Endothelial cell of umbilical vein (primary cell): ENCODE measurements at regions not wholly inside any gene's neighbourhood (a gene's known extent, or its start where the extent isn't known, plus 50 kb on each side); places are given as distances from the start of the nearest gene placed in this dataset.
"Not testable (repeated sequence)": the region's sequence is repeated elsewhere in the genome, so short reads cannot be mapped to it uniquely, and the experiment has no call there.

Source experiments
- FOS ChIP-seq: IDR thresholded peaks from 2 replicates; pipeline ENCODE4 v1.6.1; 2011; ENCODE audit warnings: mild to moderate bottlenecking, low read length, moderate library complexity, borderline replicate concordance; ENCODE audit not compliant: insufficient read depth
- TF ChIP-seq, protein P1 (sequence below), 2 donors: IDR thresholded peaks; 1 replicate in 1 of 2; 2 replicates in 1 of 2; pipeline ENCODE4 v1.5.1; 2011; ENCODE audit warnings: low read length in 2 of 2, mild to moderate bottlenecking in 2 of 2, moderate library complexity in 2 of 2, control low read depth in 1 of 2, inconsistent platforms in 1 of 2, low read depth in 1 of 2; ENCODE audit not compliant: insufficient read depth in 1 of 2; ENCODE audit errors: extremely low read depth in 1 of 2

DNA sequence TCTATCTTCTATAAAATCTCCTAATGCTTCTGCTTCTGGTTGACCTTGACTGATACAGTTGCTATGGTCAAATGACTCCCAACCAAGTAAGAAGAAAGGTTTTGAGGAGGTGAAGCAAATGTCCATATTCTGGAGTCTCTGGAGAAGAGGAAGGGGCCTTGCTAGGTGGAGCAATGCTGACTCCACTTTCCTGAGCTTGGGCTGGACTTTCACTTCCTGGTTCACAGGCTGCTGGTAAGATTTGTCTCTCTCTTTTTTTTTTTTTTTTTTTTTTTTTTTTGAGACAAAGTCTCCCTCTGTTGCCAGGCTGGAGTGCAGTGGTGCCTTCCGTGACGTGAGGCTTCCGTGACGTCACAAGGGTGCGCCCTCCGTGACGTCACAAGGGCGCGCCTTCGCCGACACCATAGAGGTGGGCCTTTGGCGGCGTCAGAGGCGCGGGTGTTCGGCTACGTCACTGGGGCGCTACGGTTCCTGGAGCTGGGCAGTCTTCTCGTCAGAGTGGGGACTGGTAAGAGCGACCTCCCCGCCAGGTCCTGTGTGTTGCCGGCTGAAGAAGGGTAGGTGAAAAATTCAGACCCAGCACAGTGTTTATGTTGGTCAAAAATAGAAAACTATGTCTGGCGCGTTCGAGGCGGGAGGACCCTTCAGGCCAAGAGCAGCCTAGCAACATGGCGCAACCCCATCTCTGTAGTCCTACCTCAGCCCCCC lies 93.7 kb upstream of the METTL14 start:
- TF ChIP-seq, protein P1, sequence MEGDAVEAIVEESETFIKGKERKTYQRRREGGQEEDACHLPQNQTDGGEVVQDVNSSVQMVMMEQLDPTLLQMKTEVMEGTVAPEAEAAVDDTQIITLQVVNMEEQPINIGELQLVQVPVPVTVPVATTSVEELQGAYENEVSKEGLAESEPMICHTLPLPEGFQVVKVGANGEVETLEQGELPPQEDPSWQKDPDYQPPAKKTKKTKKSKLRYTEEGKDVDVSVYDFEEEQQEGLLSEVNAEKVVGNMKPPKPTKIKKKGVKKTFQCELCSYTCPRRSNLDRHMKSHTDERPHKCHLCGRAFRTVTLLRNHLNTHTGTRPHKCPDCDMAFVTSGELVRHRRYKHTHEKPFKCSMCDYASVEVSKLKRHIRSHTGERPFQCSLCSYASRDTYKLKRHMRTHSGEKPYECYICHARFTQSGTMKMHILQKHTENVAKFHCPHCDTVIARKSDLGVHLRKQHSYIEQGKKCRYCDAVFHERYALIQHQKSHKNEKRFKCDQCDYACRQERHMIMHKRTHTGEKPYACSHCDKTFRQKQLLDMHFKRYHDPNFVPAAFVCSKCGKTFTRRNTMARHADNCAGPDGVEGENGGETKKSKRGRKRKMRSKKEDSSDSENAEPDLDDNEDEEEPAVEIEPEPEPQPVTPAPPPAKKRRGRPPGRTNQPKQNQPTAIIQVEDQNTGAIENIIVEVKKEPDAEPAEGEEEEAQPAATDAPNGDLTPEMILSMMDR (IDR thresholded peaks at IDR 0.05; ENCODE audit: extremely low read depth in 1 of 2, insufficient read depth in 1 of 2, low read depth in 1 of 2, low read length in 2 of 2): not testable (repeated sequence)
- TF ChIP-seq FOS: not testable (repeated sequence)
